ENCODE measurements at regions not wholly inside any gene's neighbourhood (a gene's known extent, or its start where the extent isn't known, plus 50 kb on each side); places are given as distances from the start of the nearest gene placed in this dataset.

GRCh38 chr2:22897428-22897827 is 487.6 kb upstream of the KLHL29 start:
- POLR2A ChIA-PET = no interaction called here
- CTCF ChIA-PET = interaction anchor here (0.6 kb wide), 1 partner anchor 1022 kb away, joined by 5 read pairs; no protein-coding TSS in a partner anchor
- H3K27ac ChIP-seq (ENCODE audit: low read length) = no peak overlapping the region
- no peaks in the 10 kb centered on the region for H3K9me3 ChIP-seq (ENCODE audit: control insufficient read depth, insufficient read depth, low read depth, low read length)
- no TSS peak for BruUV-seq (replicated peaks)
- in situ Hi-C loops (cut with HindIII; ENCODE audit: low pct_unique_long_range_greater_than_20kb, low sequenced_read_pairs) = no loop called here
- H3K4me1 ChIP-seq (ENCODE audit: control insufficient read depth, insufficient read depth, low read length) = no peaks in the 10 kb centered on the region
- TF ChIP-seq, protein P1, sequence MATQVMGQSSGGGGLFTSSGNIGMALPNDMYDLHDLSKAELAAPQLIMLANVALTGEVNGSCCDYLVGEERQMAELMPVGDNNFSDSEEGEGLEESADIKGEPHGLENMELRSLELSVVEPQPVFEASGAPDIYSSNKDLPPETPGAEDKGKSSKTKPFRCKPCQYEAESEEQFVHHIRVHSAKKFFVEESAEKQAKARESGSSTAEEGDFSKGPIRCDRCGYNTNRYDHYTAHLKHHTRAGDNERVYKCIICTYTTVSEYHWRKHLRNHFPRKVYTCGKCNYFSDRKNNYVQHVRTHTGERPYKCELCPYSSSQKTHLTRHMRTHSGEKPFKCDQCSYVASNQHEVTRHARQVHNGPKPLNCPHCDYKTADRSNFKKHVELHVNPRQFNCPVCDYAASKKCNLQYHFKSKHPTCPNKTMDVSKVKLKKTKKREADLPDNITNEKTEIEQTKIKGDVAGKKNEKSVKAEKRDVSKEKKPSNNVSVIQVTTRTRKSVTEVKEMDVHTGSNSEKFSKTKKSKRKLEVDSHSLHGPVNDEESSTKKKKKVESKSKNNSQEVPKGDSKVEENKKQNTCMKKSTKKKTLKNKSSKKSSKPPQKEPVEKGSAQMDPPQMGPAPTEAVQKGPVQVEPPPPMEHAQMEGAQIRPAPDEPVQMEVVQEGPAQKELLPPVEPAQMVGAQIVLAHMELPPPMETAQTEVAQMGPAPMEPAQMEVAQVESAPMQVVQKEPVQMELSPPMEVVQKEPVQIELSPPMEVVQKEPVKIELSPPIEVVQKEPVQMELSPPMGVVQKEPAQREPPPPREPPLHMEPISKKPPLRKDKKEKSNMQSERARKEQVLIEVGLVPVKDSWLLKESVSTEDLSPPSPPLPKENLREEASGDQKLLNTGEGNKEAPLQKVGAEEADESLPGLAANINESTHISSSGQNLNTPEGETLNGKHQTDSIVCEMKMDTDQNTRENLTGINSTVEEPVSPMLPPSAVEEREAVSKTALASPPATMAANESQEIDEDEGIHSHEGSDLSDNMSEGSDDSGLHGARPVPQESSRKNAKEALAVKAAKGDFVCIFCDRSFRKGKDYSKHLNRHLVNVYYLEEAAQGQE (IDR thresholded peaks at IDR 0.05; ENCODE audit: insufficient read depth in 1 of 2, low read depth in 2 of 2, low read length in 1 of 2) = no peak
- no peak for TF ChIP-seq POLR2AphosphoS5 (IDR thresholded peaks at IDR 0.05; ENCODE audit: low read depth, low read length)
- TF ChIP-seq TCF7L2 (IDR thresholded peaks at IDR 0.05; ENCODE audit: low read depth, low read length) = no peak
- no peak for TF ChIP-seq CTCF (IDR thresholded peaks at IDR 0.05)
- no peak for TF ChIP-seq SIN3A (IDR thresholded peaks at IDR 0.05; ENCODE audit: borderline replicate concordance, insufficient read depth, low read depth, low read length)
- ATAC-seq (no peak), DNase-seq (ENCODE audit: low read depth, low spot score) (no peak)
- H3K36me3 ChIP-seq (ENCODE audit: control insufficient read depth, insufficient read depth, low read length) = no peaks in the 10 kb centered on the region
- H3K27me3 ChIP-seq (ENCODE audit: control insufficient read depth, insufficient read depth, low read length) = no peaks in the 10 kb centered on the region
- intact Hi-C loops (cut with micrococcal nuclease; ENCODE audit: unreplicated experiment) = no loop called here
- H3K4me3 ChIP-seq (ENCODE audit: low read depth in 2 of 2, low read length in 2 of 2) = no peak overlapping the region

GRCh38 chr2:22900674-22901073 is 484.3 kb upstream of the KLHL29 start:
- DNase-seq (ENCODE audit: low read depth, low spot score) (no peak), ATAC-seq (no peak)
- no peaks in the 10 kb centered on the region for H3K36me3 ChIP-seq (ENCODE audit: control insufficient read depth, insufficient read depth, low read length)
- H3K4me1 ChIP-seq (ENCODE audit: control insufficient read depth, insufficient read depth, low read length) = no peaks in the 10 kb centered on the region
- H3K27me3 ChIP-seq (ENCODE audit: control insufficient read depth, insufficient read depth, low read length) = no peaks in the 10 kb centered on the region
- POLR2A ChIA-PET = no interaction called here
- in situ Hi-C loops (cut with HindIII; ENCODE audit: low pct_unique_long_range_greater_than_20kb, low sequenced_read_pairs) (no loop called here), intact Hi-C loops (cut with micrococcal nuclease; ENCODE audit: unreplicated experiment) (no loop called here)
- no peak overlapping the region for H3K27ac ChIP-seq (ENCODE audit: low read length)
- CTCF ChIA-PET = no interaction called here
- BruUV-seq (replicated peaks) = no TSS peak
- H3K4me3 ChIP-seq (ENCODE audit: low read depth in 2 of 2, low read length in 2 of 2) = no peak overlapping the region
- TF ChIP-seq, protein P1 (IDR thresholded peaks at IDR 0.05; ENCODE audit: insufficient read depth in 1 of 2, low read depth in 2 of 2, low read length in 1 of 2) = no peak
- TF ChIP-seq SIN3A (IDR thresholded peaks at IDR 0.05; ENCODE audit: borderline replicate concordance, insufficient read depth, low read depth, low read length) (no peak), TCF7L2 (IDR thresholded peaks at IDR 0.05; ENCODE audit: low read depth, low read length) (no peak), CTCF (IDR thresholded peaks at IDR 0.05) (no peak), POLR2AphosphoS5 (IDR thresholded peaks at IDR 0.05; ENCODE audit: low read depth, low read length) (no peak)
- H3K9me3 ChIP-seq (ENCODE audit: control insufficient read depth, insufficient read depth, low read depth, low read length) = no peaks in the 10 kb centered on the region

Data from Panc1 (cell line).